ENCODE measurements at regions not wholly inside any gene's neighbourhood (a gene's known extent, or its start where the extent isn't known, plus 50 kb on each side); places are given as distances from the start of the nearest gene placed in this dataset.
"Not testable (repeated sequence)": the region's sequence is repeated elsewhere in the genome, so short reads cannot be mapped to it uniquely, and the experiment has no call there.

GRCh38 chr17:45619984-45620405, 129.5 kb upstream of the PLEKHM1 start:
- H3K56ac ChIP-seq (ENCODE audit: extremely low read depth, insufficient read depth, low read length); H2AK5ac ChIP-seq (ENCODE audit: low read depth, low read length); H3K4me1 ChIP-seq (ENCODE audit: control insufficient read depth, insufficient read depth, low read length); H3K9ac ChIP-seq (ENCODE audit: low read depth, low read length); H3K9me1 ChIP-seq (ENCODE audit: insufficient read depth, low read length); H3K4ac ChIP-seq (ENCODE audit: low read depth, low read length); CTCF ChIA-PET; H2BK5ac ChIP-seq (ENCODE audit: low read depth, low read length, poor library complexity, severe bottlenecking); BruUV-seq (replicated peaks); H4K20me1 ChIP-seq (ENCODE audit: insufficient read depth, low read length); H2AK9ac ChIP-seq (replicated peaks; ENCODE audit: low read depth, low read length, poor library complexity); H2BK15ac ChIP-seq (ENCODE audit: low read depth, low read length); H3K23ac ChIP-seq (ENCODE audit: low read depth, low read length); H3K14ac ChIP-seq (replicated peaks; ENCODE audit: low read depth, low read length); H3K36me3 ChIP-seq (ENCODE audit: control insufficient read depth, insufficient read depth, low read length); H3K79me1 ChIP-seq (ENCODE audit: low read depth in 1 of 2, low read length in 2 of 2); H3K9me3 ChIP-seq (ENCODE audit: control insufficient read depth, insufficient read depth, low read length); H3K27me3 ChIP-seq (ENCODE audit: control insufficient read depth, insufficient read depth, low read length); intact Hi-C loops (cut with micrococcal nuclease); POLR2A ChIA-PET (ENCODE audit: unreplicated experiment); H4K5ac ChIP-seq (ENCODE audit: low read depth, low read length); dilution Hi-C loops (cut with HindIII; ENCODE audit: low sequenced_read_pairs, unreplicated experiment); H2BK120ac ChIP-seq (ENCODE audit: low read depth, low read length); H3K27ac ChIP-seq (ENCODE audit: insufficient read depth, low read length); H3K18ac ChIP-seq (ENCODE audit: low read depth, low read length); in situ Hi-C loops (cut with MboI; ENCODE audit: low sequenced_read_pairs); H2BK20ac ChIP-seq (ENCODE audit: low read depth, low read length); H4K91ac ChIP-seq (ENCODE audit: insufficient read depth, low read depth, low read length): not testable (repeated sequence)
- DNase-seq (peak; percentile 22), ATAC-seq (ENCODE audit: low read depth) (peak; percentile 100)
- peak overlapping the region in 1 of 2 experiments; percentile 83; a peak in 2 of 4 replicates for H4K8ac ChIP-seq (ENCODE audit: low read depth in 2 of 2, low read length in 2 of 2)
- H2AFZ ChIP-seq (replicated peaks; ENCODE audit: low read length, poor library complexity): peak overlapping the region; percentile 75
- H3K4me2 ChIP-seq (ENCODE audit: low read depth, low read length): peak overlapping the region; percentile 73
- WGBS, 2 experiments (ENCODE audit: extremely low coverage in 2 of 2, insufficient read length in 1 of 2): no CpG with 5 or more reads among the region's 16 CpGs
- H3K4me3 ChIP-seq (ENCODE audit: insufficient read depth, low read depth, low read length): peak overlapping the region; percentile 30

- H3K56ac ChIP-seq (ENCODE audit: extremely low read depth, insufficient read depth, low read length); H3K79me1 ChIP-seq (ENCODE audit: low read depth in 1 of 2, low read length in 2 of 2); in situ Hi-C loops (cut with MboI; ENCODE audit: low sequenced_read_pairs); H2BK20ac ChIP-seq (ENCODE audit: low read depth, low read length); H3K18ac ChIP-seq (ENCODE audit: low read depth, low read length); CTCF ChIA-PET; H3K4ac ChIP-seq (ENCODE audit: low read depth, low read length); H3K9me1 ChIP-seq (ENCODE audit: insufficient read depth, low read length); H2AFZ ChIP-seq (replicated peaks; ENCODE audit: low read length, poor library complexity); H4K20me1 ChIP-seq (ENCODE audit: insufficient read depth, low read length); H2AK9ac ChIP-seq (replicated peaks; ENCODE audit: low read depth, low read length, poor library complexity); H2AK5ac ChIP-seq (ENCODE audit: low read depth, low read length); H4K91ac ChIP-seq (ENCODE audit: insufficient read depth, low read depth, low read length); H3K14ac ChIP-seq (replicated peaks; ENCODE audit: low read depth, low read length); H2BK5ac ChIP-seq (ENCODE audit: low read depth, low read length, poor library complexity, severe bottlenecking); H3K23ac ChIP-seq (ENCODE audit: low read depth, low read length); H3K4me1 ChIP-seq (ENCODE audit: control insufficient read depth, insufficient read depth, low read length); H3K4me2 ChIP-seq (ENCODE audit: low read depth, low read length); BruUV-seq (replicated peaks); POLR2A ChIA-PET (ENCODE audit: unreplicated experiment); H2BK15ac ChIP-seq (ENCODE audit: low read depth, low read length); H3K36me3 ChIP-seq (ENCODE audit: control insufficient read depth, insufficient read depth, low read length); H4K8ac ChIP-seq (ENCODE audit: low read depth in 2 of 2, low read length in 2 of 2); H3K27ac ChIP-seq (ENCODE audit: insufficient read depth, low read length); H3K9ac ChIP-seq (ENCODE audit: low read depth, low read length); intact Hi-C loops (cut with micrococcal nuclease); H2BK120ac ChIP-seq (ENCODE audit: low read depth, low read length); dilution Hi-C loops (cut with HindIII; ENCODE audit: low sequenced_read_pairs, unreplicated experiment); DNase-seq; H3K27me3 ChIP-seq (ENCODE audit: control insufficient read depth, insufficient read depth, low read length); H4K5ac ChIP-seq (ENCODE audit: low read depth, low read length); H3K9me3 ChIP-seq (ENCODE audit: control insufficient read depth, insufficient read depth, low read length): not testable (repeated sequence)
- peak overlapping the region; percentile 30 for H3K4me3 ChIP-seq (ENCODE audit: insufficient read depth, low read depth, low read length)
- peak; percentile 72 for ATAC-seq (ENCODE audit: low read depth)
- 0% methylated on average over 5 of the region's 54 CpGs; no CpG with 5 or more reads in 1 of the 2 experiments for WGBS, 2 experiments (ENCODE audit: extremely low coverage in 2 of 2, insufficient read length in 1 of 2)
These were observed 129.9 kb upstream of the PLEKHM1 start for GRCh38 chr17:45620468-45620867.
